Heart left ventricle (tissue), 16 donors: ENCODE measurements at regions not wholly inside any gene's neighbourhood (a gene's known extent, or its start where the extent isn't known, plus 50 kb on each side); places are given as distances from the start of the nearest gene placed in this dataset.
A peak's percentile ranks its signal among the peaks of the same experiment; 100 is the strongest.

Experiments
- ATAC-seq, 4 donors: fragments of 200-7000 bp; cut with Tn5 transposase; one replicate each; pipeline ENCODE4 v1.9.1; 2020 to 2022; ENCODE audit warnings: moderate library complexity in 4 of 4, mild to moderate bottlenecking in 3 of 4, moderate number of reproducible peaks in 1 of 4
- DNase-seq, 5 donors: peaks; one replicate each; pipeline ENCODE4 v3.0.0-alpha.2; 2020
- H3K27ac ChIP-seq, 12 donors: fragments of 200-600 bp; sonication (generic) in 4 of 12; one replicate each; pipeline versions ENCODE4 v1.5.0 to v1.8.0; 2016 to 2022; ENCODE audit warnings: mild to moderate bottlenecking in 2 of 12
- H3K27me3 ChIP-seq, 9 donors: fragments of 200-600 bp; sonication (generic) in 2 of 9; one replicate each; pipeline versions ENCODE4 v1.5.1 to v1.8.0; 2016 to 2022; ENCODE audit warnings: mild to moderate bottlenecking in 3 of 9
- H3K36me3 ChIP-seq, 9 donors: fragments of 200-600 bp; sonication (generic) in 2 of 9; one replicate each; pipeline versions ENCODE4 v1.5.0 to v1.8.0; 2018 to 2022; ENCODE audit warnings: mild to moderate bottlenecking in 2 of 9
- H3K4me1 ChIP-seq, 12 donors: fragments of 200-600 bp; sonication (generic) in 4 of 12; one replicate each; pipeline versions ENCODE4 v1.5.0 to v1.8.0; 2016 to 2022; ENCODE audit warnings: mild to moderate bottlenecking in 3 of 12
- H3K4me3 ChIP-seq, 12 donors: fragments of 200-600 bp; sonication (generic) in 4 of 12; one replicate each; pipeline versions ENCODE4 v1.5.0 to v1.8.0; 2017 to 2022; ENCODE audit warnings: mild to moderate bottlenecking in 9 of 12, moderate library complexity in 4 of 12
- H3K9me3 ChIP-seq, 12 donors: fragments of 200-600 bp; sonication (generic) in 4 of 12; one replicate each; pipeline versions ENCODE4 v1.5.0 to v1.8.0; 2016 to 2022; ENCODE audit warnings: mild to moderate bottlenecking in 1 of 12
- POLR2A ChIP-seq, 2 donors: fragments of 450-650 bp; IDR thresholded peaks; one replicate each; pipeline ENCODE4 v1.6.1; 2017; ENCODE audit warnings: antibody characterized with exemption in 2 of 2, mild to moderate bottlenecking in 2 of 2, moderate library complexity in 2 of 2
- WGBS, 4 donors: extraction: QIAGEN DNeasy Blood & Tissue Kit in 2 of 4; methylation state at CpG; one replicate each; pipeline versions ENCODE4 v1.1.5 to v1.1.7; 2013 to 2018; 5-methylcytosine and 5-hydroxymethylcytosine counted together
- intact Hi-C, 10 donors: fragments of 100-400 bp; cut with DNase I; formaldehyde crosslinking; loops; one replicate each; pipeline versions ENCODE4 v1.11.1 to v1.14.2; 2022
- TF ChIP-seq, protein P1 (sequence below), 12 donors: fragments of 200-600 bp; sonication (generic) in 4 of 12; IDR thresholded peaks; one replicate each; pipeline versions ENCODE4 v1.5.0 to v1.8.0; 2018 to 2022; ENCODE audit warnings: antibody characterized with exemption in 12 of 12, mild to moderate bottlenecking in 5 of 12
- donor health status: ischemic (EF 13 %, LVEDD 7.1; RV severe dilation, severe dysfunction).
- donor health status: healthy with polysubstance abuse.
- donor health status: DM: no; HTN: yes; CAD: no.
- donor health status: DM: no; HTN: no; CAD: no.
- donor health status: ischemic (EF 25% LVEDD 6.9; RV normal size, moderate dysfunction).
- donor health status: ischemic (EF 25% LVEDD 5.7; RV mildly dilated, moderate dysfunction).
- donor health status: healthy.
- donor health status: DM: yes; HTN: yes; CAD: no.
- donor health status: ischemic (EF 35%, LVEDD 5.7; RV mildly dilated, moderate dysfunction).
- donor health status: nonischemic (EF 11% LVEDD 7.7; RV severe dilation, severe dysfunction).
- donor health status: DM: yes; HTN: yes; CAD: no.
- donor health status: PGD.
- donor health status: ischemic (EF 29% LVEDD 5.4; RV normal size, mild dysfunction).
- donor health status: nonischemic (EF 23%, LVEDD 6.1; RV moderate dilation, normal function).

DNA sequence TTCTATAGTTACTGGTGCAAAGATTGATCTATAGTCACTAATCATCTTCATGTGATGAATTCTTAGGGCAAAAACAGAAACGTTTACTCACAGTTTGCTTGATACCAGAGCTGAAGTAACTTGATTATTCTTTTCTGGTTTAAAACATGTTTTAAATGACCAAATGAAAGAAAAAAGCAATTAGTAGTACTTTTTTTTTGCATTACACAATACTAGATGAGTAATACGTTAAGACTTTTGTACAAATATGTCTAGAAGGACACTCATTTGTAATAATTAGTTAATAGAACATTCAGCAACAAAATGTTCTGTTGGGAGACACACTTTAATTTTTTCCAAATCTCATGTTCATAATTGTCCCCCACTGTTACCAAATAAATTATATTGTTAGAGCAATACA is 523.2 kb downstream of the SOX2 start:
- Histone ChIP-seq H3K4me1 (no peaks in the 10 kb centered on the region), H3K36me3 (no peaks in the 10 kb centered on the region), H3K27me3 (no peaks in the 10 kb centered on the region), H3K9me3 (no peaks in the 10 kb centered on the region), H3K27ac (no peak overlapping the region), H3K4me3 (no peak overlapping the region)
- DNase-seq (no peak), ATAC-seq (no peak)
- TF ChIP-seq, protein P1, sequence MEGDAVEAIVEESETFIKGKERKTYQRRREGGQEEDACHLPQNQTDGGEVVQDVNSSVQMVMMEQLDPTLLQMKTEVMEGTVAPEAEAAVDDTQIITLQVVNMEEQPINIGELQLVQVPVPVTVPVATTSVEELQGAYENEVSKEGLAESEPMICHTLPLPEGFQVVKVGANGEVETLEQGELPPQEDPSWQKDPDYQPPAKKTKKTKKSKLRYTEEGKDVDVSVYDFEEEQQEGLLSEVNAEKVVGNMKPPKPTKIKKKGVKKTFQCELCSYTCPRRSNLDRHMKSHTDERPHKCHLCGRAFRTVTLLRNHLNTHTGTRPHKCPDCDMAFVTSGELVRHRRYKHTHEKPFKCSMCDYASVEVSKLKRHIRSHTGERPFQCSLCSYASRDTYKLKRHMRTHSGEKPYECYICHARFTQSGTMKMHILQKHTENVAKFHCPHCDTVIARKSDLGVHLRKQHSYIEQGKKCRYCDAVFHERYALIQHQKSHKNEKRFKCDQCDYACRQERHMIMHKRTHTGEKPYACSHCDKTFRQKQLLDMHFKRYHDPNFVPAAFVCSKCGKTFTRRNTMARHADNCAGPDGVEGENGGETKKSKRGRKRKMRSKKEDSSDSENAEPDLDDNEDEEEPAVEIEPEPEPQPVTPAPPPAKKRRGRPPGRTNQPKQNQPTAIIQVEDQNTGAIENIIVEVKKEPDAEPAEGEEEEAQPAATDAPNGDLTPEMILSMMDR (IDR thresholded peaks at IDR 0.05) = no peak
- no peak for TF ChIP-seq POLR2A (IDR thresholded peaks at IDR 0.05)
- 57 to 70% (median 66%) methylated on average over 2 of the region's 2 CpGs for WGBS, 4 donors
- intact Hi-C loops = no loop called here

DNA sequence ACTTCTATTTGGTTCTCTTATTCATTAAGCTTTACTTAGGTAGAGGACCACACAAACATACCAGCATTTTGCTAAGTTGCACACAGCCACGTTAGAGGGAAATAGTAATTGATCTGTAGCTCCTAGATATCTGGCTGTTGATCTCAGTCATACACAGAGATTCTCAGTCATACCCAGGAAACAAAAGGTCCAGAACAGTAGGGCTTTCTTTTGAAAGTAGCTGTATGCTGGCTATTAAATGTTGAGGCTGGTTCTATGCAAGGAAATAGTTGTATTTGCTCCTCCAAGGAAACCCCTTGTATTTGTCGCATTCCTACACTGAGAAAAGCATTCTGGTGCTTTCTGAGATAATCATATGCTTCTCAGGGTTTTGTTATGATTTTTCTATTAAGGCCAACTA is 523.8 kb downstream of the SOX2 start:
- ATAC-seq (no peak), DNase-seq (no peak)
- Histone ChIP-seq H3K36me3 (no peaks in the 10 kb centered on the region), H3K9me3 (no peaks in the 10 kb centered on the region), H3K4me3 (no peak overlapping the region), H3K27ac (no peak overlapping the region), H3K27me3 (no peaks in the 10 kb centered on the region), H3K4me1 (no peaks in the 10 kb centered on the region)
- intact Hi-C loops = no loop called here
- WGBS, 4 donors = 64 to 68% (median 67%) methylated on average over 2 of the region's 2 CpGs
- TF ChIP-seq, protein P1 (IDR thresholded peaks at IDR 0.05) = no peak
- TF ChIP-seq POLR2A (IDR thresholded peaks at IDR 0.05) = no peak

DNA sequence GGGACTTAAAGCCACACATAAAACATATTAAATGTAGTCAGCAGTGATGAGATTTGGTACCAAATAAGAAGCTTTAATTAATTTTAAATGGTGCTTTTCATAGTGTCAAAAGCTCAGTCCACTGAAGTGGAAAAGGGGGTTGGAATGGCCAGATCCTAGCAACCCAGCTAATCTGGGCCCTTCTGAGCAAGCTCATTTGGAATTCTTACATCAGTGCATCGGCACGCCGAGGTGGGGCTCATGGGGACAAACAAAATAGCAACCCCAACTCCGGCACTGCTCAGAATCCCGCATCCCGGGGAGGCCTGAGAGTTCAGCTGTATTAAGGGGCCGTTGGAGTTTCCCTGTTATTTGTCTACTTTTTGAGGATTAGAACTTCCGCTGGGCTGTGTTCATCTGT is 526.4 kb downstream of the SOX2 start:
- Histone ChIP-seq H3K36me3 (no peaks in the 10 kb centered on the region), H3K4me1 (peaks cover 0 to 21% (median 0%) of the 10 kb centered on the region in 12 donors), H3K9me3 (no peaks in the 10 kb centered on the region), H3K27me3 (no peaks in the 10 kb centered on the region), H3K27ac (peak overlapping the region in 1 of 12 donors; percentile 18), H3K4me3 (no peak overlapping the region)
- DNase-seq (peak in 4 of 5 donors; percentile 13 to 38 (median 26)), ATAC-seq (peak in 3 of 4 donors; percentile 36 to 76 (median 45))
- 33 to 42% (median 37%) methylated on average over 8 of the region's 8 CpGs for WGBS, 4 donors
- intact Hi-C loops = no loop called here
- no peak for TF ChIP-seq POLR2A (IDR thresholded peaks at IDR 0.05)
- TF ChIP-seq, protein P1 (IDR thresholded peaks at IDR 0.05) = no peak

DNA sequence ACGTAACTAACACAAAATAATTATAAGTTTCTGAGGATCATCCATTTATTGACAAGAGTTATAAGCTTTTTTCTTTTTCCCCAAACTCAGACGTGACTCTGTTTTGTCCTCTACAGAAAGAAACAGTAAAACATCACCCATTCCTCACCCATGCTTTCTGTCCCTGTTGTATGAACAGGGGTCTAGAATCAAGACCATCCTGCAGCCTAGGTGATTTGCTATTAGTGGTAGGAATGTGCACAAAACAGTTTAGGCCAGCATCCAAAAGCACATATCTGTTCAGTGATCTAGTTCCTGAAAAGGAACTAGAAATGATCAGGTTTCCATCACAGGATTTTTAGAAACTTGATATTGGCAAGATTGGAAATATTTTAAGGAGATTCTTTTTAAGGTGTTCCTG is 527.6 kb downstream of the SOX2 start:
- DNase-seq = no peak
- ATAC-seq = no peak
- Histone ChIP-seq H3K4me3 (no peak overlapping the region), H3K9me3 (no peaks in the 10 kb centered on the region), H3K27ac (no peak overlapping the region), H3K4me1 (peaks cover 0 to 22% (median 0%) of the 10 kb centered on the region in 12 donors), H3K27me3 (no peaks in the 10 kb centered on the region), H3K36me3 (no peaks in the 10 kb centered on the region)
- intact Hi-C loops = no loop called here
- TF ChIP-seq, protein P1 (IDR thresholded peaks at IDR 0.05) = no peak
- TF ChIP-seq POLR2A (IDR thresholded peaks at IDR 0.05) = no peak
- 84 to 93% (median 87%) methylated on average over 2 of the region's 2 CpGs for WGBS, 4 donors
